IMR-90 (cell line): ENCODE measurements at regions not wholly inside any gene's neighbourhood (a gene's known extent, or its start where the extent isn't known, plus 50 kb on each side); places are given as distances from the start of the nearest gene placed in this dataset.

Source experiments
- ATAC-seq: fragments of 200-7000 bp; cut with Tn5 transposase; 2 replicates; pipeline ENCODE4 v1.9.1; 2020; ENCODE audit warnings: low read depth, mild to moderate bottlenecking, moderate library complexity
- BruUV-seq: library from RNA; stranded (reverse); fragments of 400-500 nt; replicated peaks from 2 replicates; lab custom pipeline; 2021; lab: Mats Ljungman, UMichigan
- CTCF ChIA-PET: fragments of 300-600 bp; formaldehyde crosslinking; extraction: SDS; loops from one replicate; lab custom pipeline; 2021; ENCODE audit warnings: antibody characterized with exemption; lab: Yijun Ruan, JAX
- POLR2A ChIA-PET: fragments of 300-600 bp; sonication (Branson Sonifier 250); formaldehyde crosslinking; loops from one replicate; lab custom pipeline; 2022; ENCODE audit warnings: antibody characterized with exemption; ENCODE audit not compliant: unreplicated experiment; lab: Charles Lee
- DNase-seq: peaks from one replicate; pipeline ENCODE4 v3.0.0; 2013
- H2AFZ ChIP-seq: replicated peaks from 2 replicates; pipeline ENCODE3; 2013; ENCODE audit warnings: low read length, mild to moderate bottlenecking; ENCODE audit not compliant: poor library complexity
- H2AK5ac ChIP-seq: 2 replicates; pipeline ENCODE4 v1.6.1; 2013; ENCODE audit warnings: low read depth, low read length, inconsistent platforms
- H2AK9ac ChIP-seq: replicated peaks from 2 replicates; pipeline ENCODE3; 2013; ENCODE audit warnings: mild to moderate bottlenecking, low read depth, low read length, moderate library complexity; ENCODE audit not compliant: poor library complexity
- H2BK120ac ChIP-seq: 2 replicates; pipeline ENCODE4 v1.6.1; 2013; ENCODE audit warnings: low read depth, low read length, inconsistent platforms
- H2BK15ac ChIP-seq: 3 replicates; pipeline ENCODE4 v1.6.1; 2013; ENCODE audit warnings: low read depth, low read length, inconsistent platforms
- H2BK20ac ChIP-seq: 2 replicates; pipeline ENCODE4 v1.6.1; 2013; ENCODE audit warnings: low read depth, mild to moderate bottlenecking, inconsistent platforms, low read length, moderate library complexity
- H2BK5ac ChIP-seq: 2 replicates; pipeline ENCODE4 v1.6.1; 2013; ENCODE audit warnings: mild to moderate bottlenecking, low read depth, low read length, inconsistent platforms; ENCODE audit not compliant: poor library complexity, severe bottlenecking
- H3K14ac ChIP-seq: replicated peaks from 2 replicates; pipeline ENCODE4 v1.6.1; 2013; ENCODE audit warnings: low read depth, low read length, inconsistent platforms
- H3K18ac ChIP-seq: 2 replicates; pipeline ENCODE4 v1.6.1; 2013; ENCODE audit warnings: low read depth, low read length, control low read depth
- H3K23ac ChIP-seq: 2 replicates; pipeline ENCODE4 v1.6.1; 2013; ENCODE audit warnings: low read depth, low read length, inconsistent platforms
- H3K27ac ChIP-seq: 2 replicates; pipeline ENCODE4 v1.5.1; 2013; ENCODE audit warnings: mild to moderate bottlenecking, control low read depth, low read length; ENCODE audit not compliant: insufficient read depth
- H3K27me3 ChIP-seq: 2 replicates; pipeline ENCODE4 v1.6.1; 2013; ENCODE audit warnings: low read length; ENCODE audit not compliant: control insufficient read depth, insufficient read depth
- H3K36me3 ChIP-seq: 2 replicates; pipeline ENCODE4 v1.6.1; 2013; ENCODE audit warnings: low read length, mixed read lengths; ENCODE audit not compliant: control insufficient read depth, insufficient read depth
- H3K4ac ChIP-seq: 2 replicates; pipeline ENCODE4 v1.6.1; 2013; ENCODE audit warnings: low read depth, low read length, inconsistent platforms
- H3K4me1 ChIP-seq: 2 replicates; pipeline ENCODE4 v1.6.1; 2013; ENCODE audit warnings: low read length, mixed read lengths; ENCODE audit not compliant: control insufficient read depth, insufficient read depth
- H3K4me2 ChIP-seq: 2 replicates; pipeline ENCODE4 v1.6.1; 2013; ENCODE audit warnings: low read depth, mild to moderate bottlenecking, control low read depth, low read length, moderate library complexity
- H3K4me3 ChIP-seq: 2 replicates; pipeline ENCODE4 v1.5.1; 2013; ENCODE audit warnings: low read depth, mild to moderate bottlenecking, control low read depth, low read length, moderate library complexity; ENCODE audit not compliant: insufficient read depth
- H3K56ac ChIP-seq: 2 replicates; pipeline ENCODE4 v1.6.1; 2013; ENCODE audit warnings: low read length, inconsistent platforms; ENCODE audit not compliant: insufficient read depth; ENCODE audit errors: extremely low read depth
- H3K79me1 ChIP-seq, 2 experiments: 2 replicates each; pipeline ENCODE4 v1.6.1; 2013; ENCODE audit warnings: low read length in 2 of 2, inconsistent platforms in 1 of 2, low read depth in 1 of 2
- H3K9ac ChIP-seq: 2 replicates; pipeline ENCODE4 v1.6.1; 2013; ENCODE audit warnings: low read depth, low read length, control low read depth
- H3K9me1 ChIP-seq: 2 replicates; pipeline ENCODE4 v1.6.1; 2013; ENCODE audit warnings: low read length, inconsistent platforms; ENCODE audit not compliant: insufficient read depth
- H3K9me3 ChIP-seq: 2 replicates; pipeline ENCODE4 v1.6.1; 2013; ENCODE audit warnings: low read length; ENCODE audit not compliant: control insufficient read depth, insufficient read depth
- H4K20me1 ChIP-seq: 2 replicates; pipeline ENCODE4 v1.6.1; 2013; ENCODE audit warnings: low read length, inconsistent platforms; ENCODE audit not compliant: insufficient read depth
- H4K5ac ChIP-seq: 2 replicates; pipeline ENCODE4 v1.6.1; 2013; ENCODE audit warnings: mild to moderate bottlenecking, low read depth, low read length, control low read depth
- H4K8ac ChIP-seq, 2 experiments: 2 replicates each; pipeline ENCODE4 v1.6.1; 2013; ENCODE audit warnings: low read depth in 2 of 2, low read length in 2 of 2, control low read depth in 1 of 2, inconsistent platforms in 1 of 2
- H4K91ac ChIP-seq: 2 replicates; pipeline ENCODE4 v1.6.1; 2013; ENCODE audit warnings: low read depth, low read length, inconsistent platforms; ENCODE audit not compliant: insufficient read depth
- CEBPB ChIP-seq: IDR thresholded peaks from 2 replicates; pipeline ENCODE4 v1.6.1; 2012; ENCODE audit warnings: low read depth, low read length, improper control_type of control experiment
- CHD1 ChIP-seq: IDR thresholded peaks from 2 replicates; pipeline ENCODE4 v1.6.1; 2012; ENCODE audit warnings: low read depth, low read length, improper control_type of control experiment
- FOS ChIP-seq: fragments of 150-350 bp; IDR thresholded peaks from 2 replicates; pipeline ENCODE4 v1.6.1; 2016; ENCODE audit warnings: low read depth, low read length
- MAZ ChIP-seq: IDR thresholded peaks from 2 replicates; pipeline ENCODE4 v1.6.1; 2012; ENCODE audit warnings: low read depth, mild to moderate bottlenecking, low read length, improper control_type of control experiment, moderate library complexity, borderline replicate concordance
- MXI1 ChIP-seq: IDR thresholded peaks from 2 replicates; pipeline ENCODE4 v1.6.1; 2012; ENCODE audit warnings: low read depth, mild to moderate bottlenecking, low read length, moderate library complexity, borderline replicate concordance
- NFE2L2 ChIP-seq: fragments of 150-350 bp; IDR thresholded peaks from 2 replicates; pipeline ENCODE4 v1.6.1; 2016; ENCODE audit warnings: low read depth, mild to moderate bottlenecking, low read length
- POLR2A ChIP-seq: IDR thresholded peaks from 2 replicates; pipeline ENCODE4 v1.6.1; 2012; ENCODE audit warnings: mild to moderate bottlenecking, low read depth, low read length
- RCOR1 ChIP-seq: IDR thresholded peaks from 2 replicates; pipeline ENCODE4 v1.6.1; 2012; ENCODE audit warnings: mild to moderate bottlenecking, low read length, improper control_type of control experiment; ENCODE audit not compliant: insufficient replicate concordance
- RFX5 ChIP-seq: IDR thresholded peaks from 2 replicates; pipeline ENCODE4 v1.8.0; 2012; ENCODE audit warnings: low read depth, mild to moderate bottlenecking, low read length, moderate library complexity
- SMC3 ChIP-seq: fragments of 150-350 bp; IDR thresholded peaks from 2 replicates; pipeline ENCODE4 v1.6.1; 2016; ENCODE audit warnings: low read depth, mild to moderate bottlenecking, antibody characterized with exemption, low read length, moderate library complexity
- WGBS, 2 experiments: methylation state at CpG; one replicate each; pipeline versions ENCODE4 v1.1.5 to v1.1.7; 2013; ENCODE audit warnings: missing lambda C conversion rate in 2 of 2; ENCODE audit not compliant: insufficient read length in 1 of 2; ENCODE audit errors: extremely low coverage in 2 of 2; 5-methylcytosine and 5-hydroxymethylcytosine counted together
- dilution Hi-C: fragments of 300-500 bp; cut with HindIII; formaldehyde crosslinking; loops from one replicate; pipeline ENCODE4 v1.14.3; 2018; ENCODE audit warnings: low sequenced_read_pairs; ENCODE audit not compliant: unreplicated experiment
- in situ Hi-C: fragments of 300-500 bp; cut with MboI; formaldehyde crosslinking; loops from 3 replicates; pipeline ENCODE4 v1.14.3; 2019; ENCODE audit warnings: low sequenced_read_pairs, inconsistent platforms, mixed read lengths
- intact Hi-C: fragments of 100-400 bp; cut with micrococcal nuclease; formaldehyde crosslinking; loops from 2 replicates; pipeline ENCODE4 v1.10.0; 2022
- TF ChIP-seq, protein P1 (sequence below): conservative IDR thresholded peaks from 2 replicates; pipeline ENCODE4 v1.5.1; 2012; ENCODE audit warnings: mild to moderate bottlenecking, low read depth, low read length, improper control_type of control experiment

GRCh38 chr3:154486949-154487348 lies 57.0 kb upstream of the GPR149 start:
- Histone ChIP-seq H3K36me3 (no peaks in the 10 kb centered on the region), H3K9ac (no peak overlapping the region), H3K9me1 (no peaks in the 10 kb centered on the region), H2BK15ac (no peak overlapping the region), H2AK5ac (no peak overlapping the region), H4K91ac (no peak overlapping the region), H3K23ac (no peak overlapping the region), H2AFZ (no peak overlapping the region), H3K4me1 (no peaks in the 10 kb centered on the region), H3K14ac (no peak overlapping the region), H4K8ac (no peak overlapping the region), H3K27ac (no peak overlapping the region), H3K4ac (no peak overlapping the region), H2BK120ac (no peak overlapping the region), H3K27me3 (no peaks in the 10 kb centered on the region), H4K20me1 (no peaks in the 10 kb centered on the region), H2BK20ac (no peak overlapping the region), H4K5ac (no peak overlapping the region), H3K18ac (no peak overlapping the region), H3K9me3 (peaks cover 8% of the 10 kb centered on the region), H2BK5ac (no peak overlapping the region), H3K79me1 (no peaks in the 10 kb centered on the region), H3K56ac (no peak overlapping the region), H3K4me3 (no peak overlapping the region), H2AK9ac (no peak overlapping the region), H3K4me2 (no peak overlapping the region)
- in situ Hi-C loops: no loop called here
- ChIA-PET CTCF (no interaction called here), POLR2A (no interaction called here)
- DNase-seq (no peak), ATAC-seq (no peak)
- intact Hi-C loops: no loop called here
- TF ChIP-seq RFX5: no peak
- no peak for TF ChIP-seq CEBPB
- no peak for TF ChIP-seq MAZ
- no peak for TF ChIP-seq FOS
- no peak for TF ChIP-seq CHD1
- TF ChIP-seq POLR2A: no peak
- TF ChIP-seq NFE2L2: no peak
- TF ChIP-seq SMC3: no peak
- no peak for TF ChIP-seq RCOR1
- TF ChIP-seq, protein P1, sequence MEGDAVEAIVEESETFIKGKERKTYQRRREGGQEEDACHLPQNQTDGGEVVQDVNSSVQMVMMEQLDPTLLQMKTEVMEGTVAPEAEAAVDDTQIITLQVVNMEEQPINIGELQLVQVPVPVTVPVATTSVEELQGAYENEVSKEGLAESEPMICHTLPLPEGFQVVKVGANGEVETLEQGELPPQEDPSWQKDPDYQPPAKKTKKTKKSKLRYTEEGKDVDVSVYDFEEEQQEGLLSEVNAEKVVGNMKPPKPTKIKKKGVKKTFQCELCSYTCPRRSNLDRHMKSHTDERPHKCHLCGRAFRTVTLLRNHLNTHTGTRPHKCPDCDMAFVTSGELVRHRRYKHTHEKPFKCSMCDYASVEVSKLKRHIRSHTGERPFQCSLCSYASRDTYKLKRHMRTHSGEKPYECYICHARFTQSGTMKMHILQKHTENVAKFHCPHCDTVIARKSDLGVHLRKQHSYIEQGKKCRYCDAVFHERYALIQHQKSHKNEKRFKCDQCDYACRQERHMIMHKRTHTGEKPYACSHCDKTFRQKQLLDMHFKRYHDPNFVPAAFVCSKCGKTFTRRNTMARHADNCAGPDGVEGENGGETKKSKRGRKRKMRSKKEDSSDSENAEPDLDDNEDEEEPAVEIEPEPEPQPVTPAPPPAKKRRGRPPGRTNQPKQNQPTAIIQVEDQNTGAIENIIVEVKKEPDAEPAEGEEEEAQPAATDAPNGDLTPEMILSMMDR: no peak
- no peak for TF ChIP-seq MXI1
- no TSS peak for BruUV-seq
- WGBS, 2 experiments: 27% methylated on average over 3 of the region's 9 CpGs; no CpG with 5 or more reads in 1 of the 2 experiments
- dilution Hi-C loops: no loop called here
